H9 (cell line): ENCODE measurements at regions not wholly inside any gene's neighbourhood (a gene's known extent, or its start where the extent isn't known, plus 50 kb on each side); places are given as distances from the start of the nearest gene placed in this dataset.

Source experiments
- DNase-seq: peaks from one replicate; pipeline ENCODE4 v3.0.0-alpha.2; 2017
- H2AFZ ChIP-seq: one replicate; pipeline ENCODE4 v1.6.1; 2013; ENCODE audit warnings: mild to moderate bottlenecking, low read length, control low read depth, moderate library complexity
- H2AK5ac ChIP-seq: 2 replicates; pipeline ENCODE4 v1.6.1; 2013; ENCODE audit warnings: low read length, control low read depth, mixed read lengths; ENCODE audit not compliant: insufficient read length
- H2BK120ac ChIP-seq: one replicate; pipeline ENCODE4 v1.6.1; 2013; ENCODE audit warnings: low read depth, mild to moderate bottlenecking, low read length, control low read depth, inconsistent platforms; ENCODE audit not compliant: poor library complexity, severe bottlenecking
- H2BK12ac ChIP-seq: 2 replicates; pipeline ENCODE4 v1.6.1; 2013; ENCODE audit warnings: low read length, control low read depth, mixed read lengths, low read depth; ENCODE audit not compliant: insufficient read length
- H2BK15ac ChIP-seq: 2 replicates; pipeline ENCODE4 v1.6.1; 2013; ENCODE audit warnings: low read depth, low read length, control low read depth
- H2BK20ac ChIP-seq: one replicate; pipeline ENCODE4 v1.6.1; 2013; ENCODE audit warnings: low read depth, mild to moderate bottlenecking, low read length, control low read depth, inconsistent platforms; ENCODE audit not compliant: poor library complexity, severe bottlenecking
- H2BK5ac ChIP-seq: 2 replicates; pipeline ENCODE4 v1.6.1; 2013; ENCODE audit warnings: low read length, control low read depth, mixed read lengths; ENCODE audit not compliant: insufficient read length
- H3K14ac ChIP-seq: 2 replicates; pipeline ENCODE4 v1.6.1; 2013; ENCODE audit warnings: low read length, control low read depth; ENCODE audit not compliant: insufficient read depth
- H3K18ac ChIP-seq: 2 replicates; pipeline ENCODE4 v1.6.1; 2013; ENCODE audit warnings: low read depth, mild to moderate bottlenecking, mixed read lengths, low read length, control low read depth; ENCODE audit not compliant: insufficient read length
- H3K23ac ChIP-seq: 2 replicates; pipeline ENCODE4 v1.6.1; 2013; ENCODE audit warnings: low read length, control low read depth, mixed read lengths, low read depth; ENCODE audit not compliant: insufficient read length
- H3K23me2 ChIP-seq: 2 replicates; pipeline ENCODE4 v1.6.1; 2013; ENCODE audit warnings: low read depth, mild to moderate bottlenecking, mixed read lengths, low read length, control low read depth; ENCODE audit not compliant: insufficient read length, poor library complexity, severe bottlenecking
- H3K27ac ChIP-seq: 2 replicates; pipeline ENCODE4 v1.5.1; 2013; ENCODE audit warnings: low read length, control low read depth, mixed read lengths, low read depth; ENCODE audit not compliant: insufficient read length
- H3K27me3 ChIP-seq: 2 replicates; pipeline ENCODE4 v1.6.1; 2013; ENCODE audit warnings: low read length, control low read depth, inconsistent platforms; ENCODE audit not compliant: insufficient read depth
- H3K4ac ChIP-seq: 2 replicates; pipeline ENCODE4 v1.6.1; 2013; ENCODE audit warnings: low read depth, mild to moderate bottlenecking, control low read depth, inconsistent platforms, low read length, moderate library complexity
- H3K4me1 ChIP-seq: 2 replicates; pipeline ENCODE4 v1.6.1; 2013; ENCODE audit warnings: low read length, control low read depth, inconsistent platforms; ENCODE audit not compliant: insufficient read depth
- H3K4me2 ChIP-seq: 2 replicates; pipeline ENCODE4 v1.6.1; 2013; ENCODE audit warnings: low read length, control low read depth, mixed read lengths; ENCODE audit not compliant: insufficient read length, insufficient read depth
- H3K56ac ChIP-seq: 2 replicates; pipeline ENCODE4 v1.6.1; 2013; ENCODE audit warnings: low read depth, mild to moderate bottlenecking, mixed read lengths, low read length, control low read depth; ENCODE audit not compliant: insufficient read length
- H3K79me1 ChIP-seq: 2 replicates; pipeline ENCODE4 v1.6.1; 2013; ENCODE audit warnings: low read depth, mild to moderate bottlenecking, moderate library complexity, low read length, control low read depth, inconsistent platforms; ENCODE audit not compliant: insufficient read depth, poor library complexity, severe bottlenecking
- H3K79me2 ChIP-seq: 2 replicates; pipeline ENCODE4 v1.6.1; 2013; ENCODE audit warnings: low read length, control low read depth, inconsistent platforms; ENCODE audit not compliant: insufficient read depth
- H3K9ac ChIP-seq: 2 replicates; pipeline ENCODE4 v1.6.1; 2013; ENCODE audit warnings: low read length, control low read depth, mixed read lengths; ENCODE audit not compliant: insufficient read length; ENCODE audit errors: extremely low read depth
- H3K9me3 ChIP-seq: one replicate; pipeline ENCODE4 v1.6.1; 2013; ENCODE audit warnings: low read depth, low read length, inconsistent platforms; ENCODE audit not compliant: control insufficient read depth
- H3T11ph ChIP-seq: one replicate; pipeline ENCODE4 v1.6.1; 2013; ENCODE audit warnings: mild to moderate bottlenecking, low read length, control low read depth, inconsistent platforms
- H4K20me1 ChIP-seq: one replicate; pipeline ENCODE4 v1.6.1; 2013; ENCODE audit not compliant: control insufficient read depth, insufficient read length, insufficient read depth
- H4K5ac ChIP-seq: 2 replicates; pipeline ENCODE4 v1.6.1; 2013; ENCODE audit warnings: low read depth, mild to moderate bottlenecking, mixed read lengths, low read length, control low read depth; ENCODE audit not compliant: insufficient read length
- H4K8ac ChIP-seq: replicated peaks from 2 replicates; pipeline ENCODE4 v1.6.1; 2013; ENCODE audit warnings: low read length, control low read depth, mixed read lengths, low read depth; ENCODE audit not compliant: insufficient read length
- H4K91ac ChIP-seq: 2 replicates; pipeline ENCODE4 v1.6.1; 2013; ENCODE audit warnings: low read depth, mild to moderate bottlenecking, moderate library complexity, mixed read lengths, low read length, control low read depth; ENCODE audit not compliant: insufficient read length
- H3K27ac Mint-ChIP-seq, 3 experiments: 2 replicates in 2 of 3; 3 replicates in 1 of 3; pipeline ENCODE4 v1.8.0; 2020 to 2021; ENCODE audit warnings: mixed read lengths in 3 of 3, mild to moderate bottlenecking in 1 of 3, moderate library complexity in 1 of 3
- H3K27me3 Mint-ChIP-seq: 2 replicates; pipeline ENCODE4 v1.8.0; 2021; ENCODE audit warnings: low read depth, mild to moderate bottlenecking, moderate library complexity, mixed read lengths
- H3K36me3 Mint-ChIP-seq, 3 experiments: 2 replicates in 2 of 3; 3 replicates in 1 of 3; pipeline ENCODE4 v1.8.0; 2020 to 2021; ENCODE audit warnings: low read depth in 3 of 3, mixed read lengths in 3 of 3; ENCODE audit not compliant: insufficient read depth in 1 of 3
- H3K4me1 Mint-ChIP-seq, 2 experiments: 2 replicates each; pipeline ENCODE4 v1.8.0; 2020; ENCODE audit warnings: mixed read lengths in 2 of 2
- H3K4me3 Mint-ChIP-seq, 2 experiments: 2 replicates in 1 of 2; 3 replicates in 1 of 2; pipeline ENCODE4 v1.8.0; 2020 to 2021; ENCODE audit warnings: mild to moderate bottlenecking in 2 of 2, mixed read lengths in 2 of 2, moderate library complexity in 1 of 2
- H3K9me3 Mint-ChIP-seq, 2 experiments: 2 replicates in 1 of 2; 3 replicates in 1 of 2; pipeline ENCODE4 v1.8.0; 2020; ENCODE audit warnings: mild to moderate bottlenecking in 2 of 2, mixed read lengths in 2 of 2, moderate library complexity in 1 of 2
- WGBS: extraction: QIAGEN DNeasy Blood & Tissue Kit; methylation state at CpG from one replicate; pipeline ENCODE4 v1.1.7; 2013; ENCODE audit warnings: missing lambda C conversion rate, low lambda C conversion rate, mixed read lengths; ENCODE audit not compliant: insufficient read length; ENCODE audit errors: extremely low coverage; 5-methylcytosine and 5-hydroxymethylcytosine counted together
- TF ChIP-seq, protein P1 (sequence below): fragments of 200-600 bp; sonication (generic); conservative IDR thresholded peaks from 3 replicates; pipeline ENCODE4 v1.8.0; 2021; ENCODE audit warnings: antibody characterized with exemption, mild to moderate bottlenecking

DNA sequence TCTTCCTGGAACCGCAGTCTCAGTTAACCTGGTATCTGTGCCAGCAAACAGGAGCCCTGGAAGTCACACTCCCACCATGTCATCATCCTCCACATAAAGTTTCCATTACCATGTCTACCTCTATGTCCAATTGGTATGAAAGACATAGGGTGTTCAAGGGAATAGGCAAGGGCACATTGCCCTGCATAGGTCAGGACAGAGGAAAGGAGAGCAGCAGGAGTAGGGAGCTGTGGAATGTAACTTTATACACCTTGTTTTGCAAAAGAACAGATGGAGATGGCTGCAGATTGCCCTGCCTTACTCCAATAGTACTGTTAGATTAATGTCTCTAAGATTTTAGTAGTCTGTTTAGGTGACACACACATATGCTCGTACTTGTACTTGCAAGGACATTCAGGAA, 1056.4 kb downstream of the NTRK3 start:
- H3K36me3 Mint-ChIP-seq: no peaks in the 10 kb centered on the region
- H3K9me3 Mint-ChIP-seq: no peaks in the 10 kb centered on the region
- no peak overlapping the region for H2AK5ac ChIP-seq
- no peaks in the 10 kb centered on the region for H3K23me2 ChIP-seq
- no peak overlapping the region for H3K18ac ChIP-seq
- H3K27me3 Mint-ChIP-seq: no peaks in the 10 kb centered on the region; the same call in 1 of the 2 replicates
- TF ChIP-seq, protein P1, sequence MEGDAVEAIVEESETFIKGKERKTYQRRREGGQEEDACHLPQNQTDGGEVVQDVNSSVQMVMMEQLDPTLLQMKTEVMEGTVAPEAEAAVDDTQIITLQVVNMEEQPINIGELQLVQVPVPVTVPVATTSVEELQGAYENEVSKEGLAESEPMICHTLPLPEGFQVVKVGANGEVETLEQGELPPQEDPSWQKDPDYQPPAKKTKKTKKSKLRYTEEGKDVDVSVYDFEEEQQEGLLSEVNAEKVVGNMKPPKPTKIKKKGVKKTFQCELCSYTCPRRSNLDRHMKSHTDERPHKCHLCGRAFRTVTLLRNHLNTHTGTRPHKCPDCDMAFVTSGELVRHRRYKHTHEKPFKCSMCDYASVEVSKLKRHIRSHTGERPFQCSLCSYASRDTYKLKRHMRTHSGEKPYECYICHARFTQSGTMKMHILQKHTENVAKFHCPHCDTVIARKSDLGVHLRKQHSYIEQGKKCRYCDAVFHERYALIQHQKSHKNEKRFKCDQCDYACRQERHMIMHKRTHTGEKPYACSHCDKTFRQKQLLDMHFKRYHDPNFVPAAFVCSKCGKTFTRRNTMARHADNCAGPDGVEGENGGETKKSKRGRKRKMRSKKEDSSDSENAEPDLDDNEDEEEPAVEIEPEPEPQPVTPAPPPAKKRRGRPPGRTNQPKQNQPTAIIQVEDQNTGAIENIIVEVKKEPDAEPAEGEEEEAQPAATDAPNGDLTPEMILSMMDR: no peak
- H2AFZ ChIP-seq: no peak overlapping the region
- no peak overlapping the region for H3K27ac ChIP-seq
- no peak overlapping the region for H4K8ac ChIP-seq
- no peak overlapping the region for H2BK12ac ChIP-seq
- no peaks in the 10 kb centered on the region for H3K27me3 ChIP-seq
- no peak overlapping the region for H4K5ac ChIP-seq
- no peak overlapping the region; a peak in 1 of 7 replicates for H3K27ac Mint-ChIP-seq
- no peak overlapping the region for H3K56ac ChIP-seq
- H4K20me1 ChIP-seq: no peaks in the 10 kb centered on the region
- H2BK20ac ChIP-seq: no peak overlapping the region
- WGBS: no CpG with 5 or more reads among the region's 2 CpGs
- no peak overlapping the region for H2BK5ac ChIP-seq
- H3T11ph ChIP-seq: no peak overlapping the region
- H3K4me3 Mint-ChIP-seq: no peak overlapping the region
- no peak overlapping the region for H3K23ac ChIP-seq
- H3K4ac ChIP-seq: no peak overlapping the region
- no peak overlapping the region for H3K4me2 ChIP-seq
- H3K9me3 ChIP-seq: no peaks in the 10 kb centered on the region
- no peak overlapping the region for H3K9ac ChIP-seq
- peaks cover 4% of the 10 kb centered on the region; the same call in 1 of the 2 replicates for H3K4me1 ChIP-seq
- no peak overlapping the region for H4K91ac ChIP-seq
- no peaks in the 10 kb centered on the region for H3K79me2 ChIP-seq
- H2BK15ac ChIP-seq: no peak overlapping the region
- no peaks in the 10 kb centered on the region for H3K79me1 ChIP-seq
- H3K4me1 Mint-ChIP-seq: peaks cover 9 to 14% of the 10 kb centered on the region in 2 experiments
- no peak overlapping the region for H3K14ac ChIP-seq
- no peak for DNase-seq
- no peak overlapping the region for H2BK120ac ChIP-seq
